Panc1 (cell line): ENCODE measurements at regions not wholly inside any gene's neighbourhood (a gene's known extent, or its start where the extent isn't known, plus 50 kb on each side); places are given as distances from the start of the nearest gene placed in this dataset.

Experiments
- CTCF ChIP-seq: fragments of 450-650 bp; IDR thresholded peaks from 2 replicates; pipeline ENCODE4 v1.5.1; 2017; ENCODE audit warnings: mild to moderate bottlenecking
- POLR2AphosphoS5 ChIP-seq: IDR thresholded peaks from 2 replicates; pipeline ENCODE4 v1.6.1; 2012; ENCODE audit warnings: mild to moderate bottlenecking, low read depth, low read length, moderate library complexity
- REST ChIP-seq, 2 experiments: IDR thresholded peaks; 2 replicates each; pipeline ENCODE4 v1.6.1; 2011 to 2012; ENCODE audit warnings: low read depth in 2 of 2, control low read depth in 1 of 2, low read length in 1 of 2, mild to moderate bottlenecking in 1 of 2, moderate library complexity in 1 of 2; ENCODE audit not compliant: insufficient read depth in 1 of 2

- no peak for TF ChIP-seq CTCF
- TF ChIP-seq REST (IDR thresholded peaks at IDR 0.05; ENCODE audit: insufficient read depth in 1 of 2, low read depth in 2 of 2, low read length in 1 of 2), result no peak
- TF ChIP-seq POLR2AphosphoS5, result no peak
These were observed 98.2 kb upstream of the NPAS2 start for GRCh38 chr2:100721693-100722092.
